ENCODE measurements at regions not wholly inside any gene's neighbourhood (a gene's known extent, or its start where the extent isn't known, plus 50 kb on each side); places are given as distances from the start of the nearest gene placed in this dataset.

DNA sequence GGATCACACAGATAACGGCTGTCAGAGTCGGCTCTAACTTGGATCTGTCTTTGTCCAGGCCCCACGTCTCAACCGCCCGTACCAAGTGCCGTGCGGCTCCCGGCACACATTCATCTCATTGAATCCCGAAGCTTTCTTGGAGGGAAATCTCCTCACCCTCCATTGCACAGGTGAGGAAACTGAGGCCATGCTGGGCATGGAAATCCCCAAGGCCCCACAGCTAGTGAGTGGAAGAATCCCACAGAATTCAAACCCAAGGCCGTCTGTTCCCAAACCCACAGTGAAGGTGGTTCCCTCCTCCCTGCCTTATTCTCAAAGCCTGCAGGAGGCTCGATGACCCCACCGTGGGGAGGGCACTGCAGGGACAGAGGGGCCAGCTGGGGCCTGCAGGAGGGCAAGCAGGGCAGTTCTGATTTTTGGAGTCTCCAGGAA lies 437.9 kb downstream of the MATN1 start:
- no peaks in the 10 kb centered on the region for H3K36me3 ChIP-seq (ENCODE audit: insufficient read depth, low read depth, low read length)
- H3K27me3 ChIP-seq (ENCODE audit: insufficient read depth, low read length): no peaks in the 10 kb centered on the region
- H3K27ac ChIP-seq (ENCODE audit: low read length): no peak overlapping the region
- no peak overlapping the region for H3K9ac ChIP-seq (ENCODE audit: low read depth, low read length)
- no peaks in the 10 kb centered on the region for H3K9me3 ChIP-seq (ENCODE audit: insufficient read depth, low read depth, low read length)
- H3K4me1 ChIP-seq (ENCODE audit: insufficient read depth, low read length): no peaks in the 10 kb centered on the region
- H3K4me3 ChIP-seq (ENCODE audit: low read length): no peak overlapping the region

DNA sequence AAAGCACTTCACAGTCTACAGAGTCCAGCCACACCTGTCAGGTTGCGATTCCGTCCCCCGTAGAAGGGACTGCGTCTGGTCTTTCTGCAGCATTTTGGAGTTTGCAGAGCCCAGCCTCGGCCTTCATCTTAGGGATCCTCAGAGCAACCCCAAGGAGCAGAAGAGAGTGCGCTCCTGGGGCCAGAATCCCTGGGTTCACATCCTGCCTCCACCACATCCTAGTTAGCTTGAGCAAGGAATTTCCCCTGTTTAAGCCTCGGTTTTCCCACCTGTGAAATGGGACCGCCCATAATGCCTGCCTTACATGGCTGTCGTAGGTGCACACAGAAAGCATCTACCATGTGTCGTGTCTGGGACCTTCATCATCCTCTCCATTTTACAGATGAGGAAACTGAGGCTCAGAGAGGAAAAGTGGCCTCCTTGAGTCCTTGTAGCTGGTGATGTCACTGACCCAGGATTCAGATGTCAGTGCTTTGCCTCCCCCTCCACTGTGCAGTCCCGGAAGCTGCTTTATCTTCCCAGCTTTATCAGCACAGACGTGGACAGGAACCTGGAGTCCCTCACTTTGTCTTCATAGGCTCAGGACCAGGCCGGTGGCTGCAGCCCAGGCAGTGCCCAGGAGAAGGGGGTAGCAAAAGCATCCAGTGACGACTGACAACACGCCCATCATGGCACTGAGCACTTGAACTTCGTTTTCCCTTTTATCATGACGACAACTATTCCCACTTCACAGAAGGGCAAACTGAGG lies 438.5 kb downstream of the MATN1 start:
- Histone ChIP-seq H3K27me3 (ENCODE audit: insufficient read depth, low read length) (no peaks in the 10 kb centered on the region), H3K4me3 (ENCODE audit: low read length) (no peak overlapping the region), H3K27ac (ENCODE audit: low read length) (no peak overlapping the region), H3K9me3 (ENCODE audit: insufficient read depth, low read depth, low read length) (no peaks in the 10 kb centered on the region), H3K9ac (ENCODE audit: low read depth, low read length) (no peak overlapping the region), H3K4me1 (ENCODE audit: insufficient read depth, low read length) (no peaks in the 10 kb centered on the region), H3K36me3 (ENCODE audit: insufficient read depth, low read depth, low read length) (no peaks in the 10 kb centered on the region)

GRCh38 chr1:30284226-30284625 lies 439.2 kb downstream of the MATN1 start:
- Histone ChIP-seq H3K27me3 (ENCODE audit: insufficient read depth, low read length) (no peaks in the 10 kb centered on the region), H3K4me1 (ENCODE audit: insufficient read depth, low read length) (no peaks in the 10 kb centered on the region), H3K27ac (ENCODE audit: low read length) (no peak overlapping the region), H3K4me3 (ENCODE audit: low read length) (no peak overlapping the region), H3K36me3 (ENCODE audit: insufficient read depth, low read depth, low read length) (no peaks in the 10 kb centered on the region), H3K9ac (ENCODE audit: low read depth, low read length) (no peak overlapping the region), H3K9me3 (ENCODE audit: insufficient read depth, low read depth, low read length) (no peaks in the 10 kb centered on the region)

GRCh38 chr1:30283199-30283962 lies 440.0 kb downstream of the MATN1 start:
- no peak overlapping the region for H3K9ac ChIP-seq (ENCODE audit: low read depth, low read length)
- no peaks in the 10 kb centered on the region for H3K36me3 ChIP-seq (ENCODE audit: insufficient read depth, low read depth, low read length)
- no peak overlapping the region for H3K4me3 ChIP-seq (ENCODE audit: low read length)
- H3K27me3 ChIP-seq (ENCODE audit: insufficient read depth, low read length): no peaks in the 10 kb centered on the region
- H3K27ac ChIP-seq (ENCODE audit: low read length): no peak overlapping the region
- H3K9me3 ChIP-seq (ENCODE audit: insufficient read depth, low read depth, low read length): no peaks in the 10 kb centered on the region
- no peaks in the 10 kb centered on the region for H3K4me1 ChIP-seq (ENCODE audit: insufficient read depth, low read length)

- H3K9me3 ChIP-seq (ENCODE audit: insufficient read depth, low read depth, low read length): no peaks in the 10 kb centered on the region
- H3K4me1 ChIP-seq (ENCODE audit: insufficient read depth, low read length): no peaks in the 10 kb centered on the region
- no peak overlapping the region for H3K27ac ChIP-seq (ENCODE audit: low read length)
- H3K4me3 ChIP-seq (ENCODE audit: low read length): no peak overlapping the region
- no peaks in the 10 kb centered on the region for H3K36me3 ChIP-seq (ENCODE audit: insufficient read depth, low read depth, low read length)
- H3K27me3 ChIP-seq (ENCODE audit: insufficient read depth, low read length): no peaks in the 10 kb centered on the region
- no peak overlapping the region for H3K9ac ChIP-seq (ENCODE audit: low read depth, low read length)
These were observed 442.8 kb downstream of the MATN1 start for GRCh38 chr1:30280572-30280971.

DNA sequence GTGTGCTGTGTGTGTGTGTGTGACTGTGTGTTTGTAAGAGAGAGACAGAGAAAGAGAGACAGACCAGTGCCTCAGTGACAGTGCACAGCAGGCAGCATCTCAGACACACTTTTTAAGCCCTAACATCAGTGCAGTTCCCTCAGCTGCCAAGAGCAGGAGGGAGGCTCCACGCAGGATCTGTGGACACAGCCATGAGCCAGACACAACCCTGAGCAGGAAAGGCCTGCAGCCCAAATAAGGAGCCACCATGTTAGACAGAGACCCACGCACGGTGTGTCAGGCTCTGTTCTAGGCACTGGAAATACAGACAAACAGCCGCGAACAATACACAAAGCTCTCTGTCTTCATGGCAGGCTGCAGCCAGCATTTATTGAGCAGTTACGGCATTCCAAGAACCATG lies 445.5 kb downstream of the MATN1 start:
- H3K27me3 ChIP-seq (ENCODE audit: insufficient read depth, low read length): no peaks in the 10 kb centered on the region
- H3K36me3 ChIP-seq (ENCODE audit: insufficient read depth, low read depth, low read length): no peaks in the 10 kb centered on the region
- H3K4me3 ChIP-seq (ENCODE audit: low read length): no peak overlapping the region
- no peaks in the 10 kb centered on the region for H3K4me1 ChIP-seq (ENCODE audit: insufficient read depth, low read length)
- H3K9ac ChIP-seq (ENCODE audit: low read depth, low read length): no peak overlapping the region
- no peak overlapping the region for H3K27ac ChIP-seq (ENCODE audit: low read length)
- H3K9me3 ChIP-seq (ENCODE audit: insufficient read depth, low read depth, low read length): no peaks in the 10 kb centered on the region

DNA sequence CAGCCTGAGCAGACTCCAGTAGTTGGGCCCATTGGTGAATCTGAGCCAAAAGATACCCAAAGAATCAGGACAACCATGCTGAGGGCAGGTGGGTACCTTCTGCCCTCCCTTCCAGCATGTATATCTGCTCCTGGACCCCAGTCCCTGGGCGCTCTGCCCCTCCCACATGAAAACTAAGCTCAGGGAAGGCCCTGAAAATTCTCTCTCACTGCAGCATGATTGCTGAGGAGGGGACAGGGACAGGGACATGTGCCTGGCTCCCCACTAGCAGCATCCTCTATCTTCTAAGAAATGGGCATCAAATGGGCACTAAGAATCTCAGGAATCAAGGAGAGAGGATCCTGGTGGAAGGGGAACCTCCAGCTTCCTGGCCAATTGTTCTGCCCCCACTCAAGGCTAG lies 446.0 kb downstream of the MATN1 start:
- no peak overlapping the region for H3K27ac ChIP-seq (ENCODE audit: low read length)
- H3K27me3 ChIP-seq (ENCODE audit: insufficient read depth, low read length): no peaks in the 10 kb centered on the region
- H3K4me1 ChIP-seq (ENCODE audit: insufficient read depth, low read length): no peaks in the 10 kb centered on the region
- H3K9me3 ChIP-seq (ENCODE audit: insufficient read depth, low read depth, low read length): no peaks in the 10 kb centered on the region
- no peaks in the 10 kb centered on the region for H3K36me3 ChIP-seq (ENCODE audit: insufficient read depth, low read depth, low read length)
- H3K9ac ChIP-seq (ENCODE audit: low read depth, low read length): no peak overlapping the region
- no peak overlapping the region for H3K4me3 ChIP-seq (ENCODE audit: low read length)

GRCh38 chr1:30275926-30276764 lies 447.2 kb downstream of the MATN1 start:
- Histone ChIP-seq H3K4me3 (ENCODE audit: low read length) (no peak overlapping the region), H3K27me3 (ENCODE audit: insufficient read depth, low read length) (no peaks in the 10 kb centered on the region), H3K9ac (ENCODE audit: low read depth, low read length) (no peak overlapping the region), H3K36me3 (ENCODE audit: insufficient read depth, low read depth, low read length) (no peaks in the 10 kb centered on the region), H3K9me3 (ENCODE audit: insufficient read depth, low read depth, low read length) (no peaks in the 10 kb centered on the region), H3K27ac (ENCODE audit: low read length) (no peak overlapping the region), H3K4me1 (ENCODE audit: insufficient read depth, low read length) (no peaks in the 10 kb centered on the region)

DNA sequence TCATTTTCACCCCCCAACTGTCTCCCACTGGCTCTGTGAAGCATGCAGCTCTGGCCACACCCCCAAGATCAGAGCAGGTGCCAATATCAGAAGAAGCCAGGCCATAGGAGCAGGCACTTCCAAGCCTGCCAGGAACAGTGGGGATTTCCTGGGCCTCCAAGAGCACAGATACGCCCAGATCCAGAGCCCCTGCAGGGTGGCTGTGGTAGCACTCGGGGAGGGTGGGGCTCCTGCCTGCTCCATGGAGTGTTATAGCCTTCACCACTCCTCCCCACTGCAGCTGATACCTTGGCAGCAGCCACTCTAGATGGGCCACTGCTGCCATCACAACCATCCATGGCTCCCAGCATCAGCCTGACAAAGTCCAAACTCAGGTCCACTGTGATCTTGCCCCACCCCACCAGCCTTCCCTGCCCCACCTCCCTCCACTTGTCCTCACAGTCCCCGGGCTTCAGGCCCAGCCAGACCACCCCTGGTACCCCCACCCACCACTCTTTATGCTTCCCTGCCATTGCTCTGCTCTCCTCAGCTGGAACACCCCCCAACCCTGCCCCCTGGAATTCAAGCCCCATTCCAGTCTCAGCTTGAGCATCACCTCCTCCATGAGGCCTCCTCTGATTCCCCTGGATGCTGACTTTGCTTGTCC lies 448.3 kb downstream of the MATN1 start:
- no peak overlapping the region for H3K4me3 ChIP-seq (ENCODE audit: low read length)

DNA sequence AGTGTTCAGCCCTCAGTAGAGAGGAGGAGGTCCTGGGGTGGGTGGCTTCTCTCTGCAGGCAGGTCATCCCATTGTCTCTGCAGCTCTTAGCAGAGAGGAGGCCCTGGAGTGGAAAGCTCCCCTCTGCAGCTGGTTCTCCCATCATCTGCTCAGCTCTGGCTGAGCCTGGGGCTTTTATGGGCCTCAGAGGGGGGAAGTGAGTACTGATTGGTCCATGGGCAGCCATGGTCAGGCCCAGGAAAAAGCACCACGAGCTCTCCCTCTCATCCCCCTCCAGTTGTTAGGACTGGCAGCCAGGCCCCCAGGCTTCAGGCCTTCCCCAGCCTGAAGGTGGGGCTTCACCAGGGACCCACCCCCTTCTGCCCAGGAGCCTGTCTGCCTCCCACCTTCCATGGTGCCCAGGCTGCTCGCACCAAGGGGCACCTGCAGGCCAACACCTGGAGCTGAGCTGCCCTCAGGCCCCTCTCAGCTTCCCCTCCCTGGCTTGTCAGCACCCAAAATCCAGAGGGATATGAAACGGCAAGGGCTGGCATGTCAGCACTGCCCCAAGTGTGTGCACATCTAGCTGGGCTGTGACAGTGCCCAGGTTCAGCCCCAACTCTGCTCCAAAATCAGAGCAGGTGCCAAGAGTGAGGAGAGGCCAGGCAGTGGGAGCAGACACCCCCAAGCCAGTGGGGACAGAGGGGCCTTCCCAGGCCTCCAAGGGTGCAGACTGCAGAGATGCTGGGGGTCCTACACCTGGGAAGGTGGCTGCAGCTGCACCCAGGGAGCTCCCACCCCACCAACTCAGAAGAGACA lies 449.0 kb downstream of the MATN1 start:
- Histone ChIP-seq H3K9ac (ENCODE audit: low read depth, low read length) (no peak overlapping the region), H3K4me1 (ENCODE audit: insufficient read depth, low read length) (no peaks in the 10 kb centered on the region), H3K36me3 (ENCODE audit: insufficient read depth, low read depth, low read length) (no peaks in the 10 kb centered on the region), H3K27me3 (ENCODE audit: insufficient read depth, low read length) (no peaks in the 10 kb centered on the region), H3K9me3 (ENCODE audit: insufficient read depth, low read depth, low read length) (no peaks in the 10 kb centered on the region), H3K4me3 (ENCODE audit: low read length) (no peak overlapping the region), H3K27ac (ENCODE audit: low read length) (no peak overlapping the region)

More for the DNA sequence above, 448.3 kb downstream of the MATN1 start:
- Histone ChIP-seq H3K27ac (ENCODE audit: low read length) (no peak overlapping the region), H3K36me3 (ENCODE audit: insufficient read depth, low read depth, low read length) (no peaks in the 10 kb centered on the region), H3K9ac (ENCODE audit: low read depth, low read length) (no peak overlapping the region), H3K9me3 (ENCODE audit: insufficient read depth, low read depth, low read length) (no peaks in the 10 kb centered on the region), H3K27me3 (ENCODE audit: insufficient read depth, low read length) (no peaks in the 10 kb centered on the region), H3K4me1 (ENCODE audit: insufficient read depth, low read length) (no peaks in the 10 kb centered on the region)

- Histone ChIP-seq H3K4me3 (ENCODE audit: low read length) (no peak overlapping the region), H3K9me3 (ENCODE audit: insufficient read depth, low read depth, low read length) (no peaks in the 10 kb centered on the region), H3K27ac (ENCODE audit: low read length) (no peak overlapping the region), H3K27me3 (ENCODE audit: insufficient read depth, low read length) (no peaks in the 10 kb centered on the region), H3K4me1 (ENCODE audit: insufficient read depth, low read length) (no peaks in the 10 kb centered on the region), H3K36me3 (ENCODE audit: insufficient read depth, low read depth, low read length) (no peaks in the 10 kb centered on the region), H3K9ac (ENCODE audit: low read depth, low read length) (no peak overlapping the region)
These were observed 449.9 kb downstream of the MATN1 start for GRCh38 chr1:30273456-30273855.
